Fibroblast of skin of back (primary cell): ENCODE measurements at regions not wholly inside any gene's neighbourhood (a gene's known extent, or its start where the extent isn't known, plus 50 kb on each side); places are given as distances from the start of the nearest gene placed in this dataset.
"Not testable (repeated sequence)": the region's sequence is repeated elsewhere in the genome, so short reads cannot be mapped to it uniquely, and the experiment has no call there.

Experiments used
- DNase-seq: peaks from one replicate; pipeline ENCODE4 v3.0.0-alpha.2; 2013

- DNase-seq, result no peak
Measured at GRCh38 chr2:241959751-241960269, 90.3 kb downstream of the RTP5 start.

- DNase-seq, result no peak
Measured at GRCh38 chr2:241961454-241961853, 91.9 kb downstream of the RTP5 start.

GRCh38 chr2:241964133-241964532 lies 94.6 kb downstream of the RTP5 start:
- no peak for DNase-seq

- DNase-seq, result peak; percentile 98
Measured at GRCh38 chr2:241965931-241966412, 96.4 kb downstream of the RTP5 start.

- peak; percentile 24 for DNase-seq
Measured at GRCh38 chr2:241966647-241967466, 97.3 kb downstream of the RTP5 start.

GRCh38 chr2:241967467-241968144 lies 98.1 kb downstream of the RTP5 start:
- no peak for DNase-seq

- no peak for DNase-seq
Measured at GRCh38 chr2:241968417-241968816, 98.9 kb downstream of the RTP5 start.

DNA sequence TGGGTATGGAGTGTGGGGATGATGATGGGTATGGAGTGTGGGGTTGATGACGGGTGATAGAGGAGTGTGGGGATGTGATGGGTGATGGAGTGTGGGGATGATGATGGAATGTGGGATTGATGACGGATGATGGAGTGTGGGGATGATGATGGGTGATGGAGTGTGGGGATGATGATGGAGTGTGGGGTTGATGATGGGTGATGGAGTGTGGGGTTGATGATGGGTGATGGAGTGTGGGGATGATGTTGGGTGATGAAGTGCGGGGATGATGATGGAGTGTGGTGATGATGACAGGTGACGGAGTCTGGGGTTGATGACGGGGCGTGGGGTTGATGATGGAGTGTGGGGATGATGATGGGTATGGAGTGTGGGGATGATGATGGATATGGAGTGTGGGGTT lies 99.7 kb downstream of the RTP5 start:
- DNase-seq, result not testable (repeated sequence)

GRCh38 chr2:241970716-241971115 lies 101.2 kb downstream of the RTP5 start:
- no peak for DNase-seq

GRCh38 chr2:241974096-241974495 lies 104.6 kb downstream of the RTP5 start:
- DNase-seq, result no peak

- no peak for DNase-seq
Measured at GRCh38 chr2:241974851-241975592, 105.5 kb downstream of the RTP5 start.

GRCh38 chr2:241975593-241976284 lies 106.2 kb downstream of the RTP5 start:
- DNase-seq, result no peak

DNA sequence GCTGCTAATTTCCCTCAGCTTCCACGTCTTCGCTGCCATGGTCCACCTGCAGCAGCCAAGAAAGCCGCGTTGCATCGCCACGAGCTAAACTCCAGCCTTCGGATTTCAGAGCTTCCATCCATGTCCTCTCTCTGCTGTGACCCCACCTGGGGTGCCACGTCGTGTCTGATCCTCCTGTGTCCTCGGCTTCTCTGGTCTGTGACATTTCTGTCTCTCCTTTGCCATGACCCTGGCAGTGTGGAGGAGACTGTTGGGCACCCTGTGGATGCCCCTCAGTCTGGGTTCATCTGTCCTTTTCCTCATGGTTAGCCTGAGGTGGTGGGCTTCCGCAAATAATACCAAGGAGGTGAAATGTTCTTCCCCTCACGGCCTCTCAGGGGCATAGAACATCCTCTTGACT lies 106.8 kb downstream of the RTP5 start:
- DNase-seq, result no peak

DNA sequence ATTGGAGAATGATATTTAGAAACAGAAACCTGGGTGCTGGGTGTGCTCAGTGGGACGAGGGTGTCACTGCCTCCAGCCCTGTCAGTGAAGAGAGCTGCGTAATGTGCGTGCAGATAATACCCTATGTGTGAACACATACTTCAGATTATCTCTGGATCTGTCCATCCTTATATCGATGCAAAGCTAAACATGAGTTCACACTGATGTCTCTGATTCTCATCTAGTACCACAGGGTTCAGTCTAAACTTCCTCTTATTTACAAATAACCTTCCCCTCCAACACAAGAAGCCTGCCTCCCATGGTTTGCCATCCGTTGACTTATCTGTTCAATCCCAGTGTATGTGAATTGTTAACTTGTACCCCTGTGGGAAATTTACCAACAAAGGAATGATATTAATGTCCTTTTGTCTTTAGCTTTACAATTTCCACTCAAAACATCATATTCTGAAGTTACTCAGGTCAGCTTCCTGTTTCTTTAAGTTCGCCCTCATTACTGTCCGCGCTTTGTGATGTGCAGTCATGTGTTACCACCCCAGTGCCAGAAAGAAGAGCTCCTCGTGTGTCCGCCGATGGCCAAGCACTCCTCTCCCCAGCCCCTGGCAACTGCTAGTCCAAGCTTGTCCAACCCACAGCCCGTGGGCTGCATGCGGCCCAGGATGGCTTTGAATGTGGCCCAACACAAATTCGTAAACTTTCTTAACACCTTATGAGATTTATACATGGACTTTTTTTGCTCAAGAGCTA lies 108.2 kb downstream of the RTP5 start:
- no peak for DNase-seq

GRCh38 chr2:241978670-241979069 lies 109.1 kb downstream of the RTP5 start:
- no peak for DNase-seq

DNA sequence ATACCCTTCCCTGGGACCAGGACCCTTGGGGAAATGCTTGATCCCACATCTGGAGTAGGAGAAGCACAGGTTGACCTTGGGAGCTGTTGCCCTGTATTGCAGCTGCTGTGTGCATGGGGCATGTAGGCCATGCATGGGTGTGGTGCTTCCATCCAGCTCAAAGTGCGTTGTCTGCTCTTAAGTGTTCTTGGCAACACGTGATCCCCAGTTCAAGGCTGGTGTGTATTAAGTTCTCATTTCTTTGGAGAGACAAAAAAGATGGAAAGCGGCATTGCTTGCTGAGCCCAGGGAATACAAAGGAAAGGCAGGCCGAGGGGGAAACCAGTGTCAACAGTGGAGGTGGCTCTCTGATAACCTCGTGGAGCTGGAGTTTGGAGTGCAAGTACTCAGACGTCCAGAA lies 110.7 kb downstream of the RTP5 start:
- no peak for DNase-seq

GRCh38 chr2:241981076-241981700 lies 111.7 kb downstream of the RTP5 start:
- no peak for DNase-seq

DNA sequence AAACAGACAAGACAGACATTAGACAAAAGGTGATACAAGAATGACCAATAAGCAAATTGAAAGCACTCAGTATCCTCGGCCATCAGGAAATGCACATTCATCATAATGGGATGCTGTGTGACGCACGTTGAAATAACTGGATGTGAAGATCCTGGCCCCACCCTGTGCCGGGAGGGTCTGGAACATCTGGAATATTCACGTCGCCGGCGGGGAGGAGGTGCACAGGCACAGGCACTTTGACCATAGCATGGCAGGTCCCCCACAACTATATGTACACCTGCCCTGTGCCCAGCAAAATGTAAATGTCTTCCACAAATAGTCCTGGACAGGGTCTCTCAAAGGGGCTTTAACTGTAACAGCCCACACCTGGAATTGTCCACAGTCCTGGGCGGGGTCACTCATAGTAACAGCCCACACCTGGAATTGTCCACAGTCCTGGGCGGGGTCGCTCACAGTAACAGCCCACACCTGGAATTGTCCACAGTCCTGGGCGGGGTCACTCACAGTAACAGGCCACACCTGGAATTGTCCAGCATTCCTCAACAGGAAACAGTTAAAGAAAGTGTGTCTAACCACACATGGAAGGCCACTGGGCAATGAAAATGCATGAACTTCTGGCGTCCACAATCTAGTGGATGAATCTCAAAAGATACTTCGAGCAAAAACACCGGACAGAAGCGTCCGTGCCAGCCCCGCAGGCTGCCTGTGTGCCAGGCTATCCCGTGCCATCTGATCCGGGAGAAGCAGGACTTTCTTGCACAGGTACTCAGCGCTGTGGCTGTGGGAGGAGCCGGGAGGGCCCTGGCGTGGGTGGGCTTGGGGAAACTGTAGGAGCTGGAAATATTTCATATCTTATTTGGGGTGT lies 113.4 kb downstream of the RTP5 start:
- DNase-seq, result no peak

DNA sequence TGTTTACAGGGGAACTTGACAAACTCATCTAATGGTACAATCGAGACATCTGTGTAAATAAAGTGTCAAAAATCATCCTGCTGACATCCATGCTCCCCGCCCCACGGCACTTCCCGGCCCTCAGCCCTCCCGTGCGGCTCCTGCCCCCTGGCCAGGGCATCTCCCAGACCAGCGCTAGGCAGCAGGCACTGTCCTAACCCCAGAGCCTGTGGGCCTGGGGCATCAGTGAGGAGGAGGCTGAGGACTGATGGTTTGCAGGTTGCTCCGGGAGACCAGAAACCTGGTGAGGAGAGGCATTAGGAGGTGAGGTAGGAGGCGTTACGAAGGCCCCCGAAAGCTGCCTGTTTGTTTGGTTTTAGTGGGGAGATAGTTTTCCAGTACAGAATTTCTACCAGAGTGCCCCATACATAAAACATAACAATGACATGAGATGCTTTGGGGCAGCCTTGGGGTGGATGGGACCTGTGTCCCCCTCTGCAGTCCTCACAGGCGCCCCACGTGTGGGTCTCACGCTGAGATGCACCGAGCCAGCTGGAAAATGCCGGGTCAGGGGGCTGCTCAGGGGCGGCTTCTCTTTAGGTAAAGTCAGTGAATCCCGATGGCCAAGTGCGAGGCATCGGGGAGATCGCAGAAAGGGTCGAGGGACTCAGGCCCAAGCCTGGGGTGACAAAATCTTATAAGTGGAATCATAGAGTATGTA lies 114.2 kb downstream of the RTP5 start:
- DNase-seq, result no peak

DNA sequence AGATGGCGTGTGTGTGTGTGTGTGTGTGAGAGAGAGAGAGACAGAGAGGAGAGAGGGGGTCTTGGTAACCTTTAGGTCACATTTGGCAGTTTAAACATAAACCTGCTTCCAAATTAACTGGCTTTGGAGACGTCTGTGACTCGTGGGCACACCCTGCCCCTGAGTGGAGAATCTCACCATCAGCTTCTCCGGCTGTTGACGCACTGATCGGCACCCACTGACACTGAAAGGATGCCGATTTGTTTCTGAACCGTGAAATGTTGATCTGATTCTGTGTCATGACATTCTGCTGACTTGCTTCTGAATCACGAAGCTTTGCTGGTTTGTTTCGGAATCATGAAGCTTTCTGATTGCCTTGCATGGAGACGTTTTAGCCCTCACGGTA lies 114.7 kb downstream of the RTP5 start:
- DNase-seq, result no peak
